Thymus (tissue), 11 donors: ENCODE measurements at regions not wholly inside any gene's neighbourhood (a gene's known extent, or its start where the extent isn't known, plus 50 kb on each side); places are given as distances from the start of the nearest gene placed in this dataset.

Experiments used
- DNase-seq, 9 donors: peaks; one replicate each; pipeline ENCODE4 v3.0.0-alpha.2; 2013; ENCODE audit warnings: low spot score in 9 of 9, low read depth in 6 of 9, missing footprints in 1 of 9
- H3K27ac ChIP-seq, 2 donors: one replicate each; pipeline ENCODE4 v1.5.1; 2013; ENCODE audit warnings: control low read depth in 1 of 2, low read depth in 1 of 2, low read length in 1 of 2, mild to moderate bottlenecking in 1 of 2, moderate library complexity in 1 of 2
- H3K27me3 ChIP-seq, 2 donors: one replicate each; pipeline ENCODE4 v1.5.1; 2013; ENCODE audit warnings: low read length in 1 of 2; ENCODE audit not compliant: control insufficient read depth in 2 of 2, insufficient read depth in 1 of 2
- H3K36me3 ChIP-seq, 2 donors: one replicate each; pipeline ENCODE4 v1.5.1; 2013; ENCODE audit warnings: low read length in 1 of 2, mild to moderate bottlenecking in 1 of 2, moderate library complexity in 1 of 2; ENCODE audit not compliant: control insufficient read depth in 2 of 2, insufficient read depth in 2 of 2
- H3K4me1 ChIP-seq, 2 donors: one replicate each; pipeline ENCODE4 v1.5.1; 2013; ENCODE audit warnings: low read length in 2 of 2; ENCODE audit not compliant: control insufficient read depth in 2 of 2, insufficient read depth in 2 of 2
- H3K4me3 ChIP-seq, 2 donors: one replicate each; pipeline ENCODE4 v1.5.1; 2013; ENCODE audit warnings: low read length in 2 of 2, control low read depth in 1 of 2, mild to moderate bottlenecking in 1 of 2
- H3K9me3 ChIP-seq, 2 donors: one replicate each; pipeline ENCODE4 v1.5.1; 2013; ENCODE audit warnings: low read length in 1 of 2, mild to moderate bottlenecking in 1 of 2; ENCODE audit not compliant: control insufficient read depth in 2 of 2, insufficient read depth in 1 of 2
- WGBS: extraction: QIAGEN DNeasy Blood & Tissue Kit; methylation state at CpG from one replicate; pipeline ENCODE4 v1.1.7; 2013; 5-methylcytosine and 5-hydroxymethylcytosine counted together
- donor health status: healthy.

DNA sequence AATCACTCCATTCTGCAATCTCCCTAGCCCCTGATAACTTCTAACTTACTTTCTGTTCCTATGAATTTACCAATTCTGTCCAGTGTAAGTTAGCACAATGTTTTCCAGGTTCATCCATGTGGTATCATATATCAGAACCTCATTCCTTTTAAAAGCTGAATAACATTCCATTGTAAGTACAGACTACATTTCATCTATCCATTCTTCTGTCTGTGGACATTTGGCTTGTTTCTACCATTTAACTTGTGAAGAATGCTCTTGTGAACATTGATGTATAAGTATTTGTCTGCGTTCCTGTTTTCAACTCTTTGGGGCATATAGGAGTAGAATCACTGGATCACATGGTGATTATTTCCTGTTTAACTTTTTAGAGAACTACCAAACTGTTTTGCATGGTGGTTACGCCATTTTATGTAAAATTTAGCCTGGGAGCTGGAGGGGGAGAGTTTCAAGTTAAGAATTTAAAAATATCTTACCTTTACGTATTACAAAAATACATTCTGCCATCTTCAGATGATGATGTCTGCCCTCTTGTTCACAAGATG is 156.5 kb downstream of the BTBD3 start:
- no peaks in the 10 kb centered on the region for H3K4me1 ChIP-seq
- 90% methylated on average over 3 of the region's 3 CpGs for WGBS
- no peaks in the 10 kb centered on the region for H3K27me3 ChIP-seq
- no peak overlapping the region for H3K27ac ChIP-seq
- no peak for DNase-seq
- H3K36me3 ChIP-seq, result no peaks in the 10 kb centered on the region
- H3K4me3 ChIP-seq, result no peak overlapping the region
- H3K9me3 ChIP-seq, result no peaks in the 10 kb centered on the region

DNA sequence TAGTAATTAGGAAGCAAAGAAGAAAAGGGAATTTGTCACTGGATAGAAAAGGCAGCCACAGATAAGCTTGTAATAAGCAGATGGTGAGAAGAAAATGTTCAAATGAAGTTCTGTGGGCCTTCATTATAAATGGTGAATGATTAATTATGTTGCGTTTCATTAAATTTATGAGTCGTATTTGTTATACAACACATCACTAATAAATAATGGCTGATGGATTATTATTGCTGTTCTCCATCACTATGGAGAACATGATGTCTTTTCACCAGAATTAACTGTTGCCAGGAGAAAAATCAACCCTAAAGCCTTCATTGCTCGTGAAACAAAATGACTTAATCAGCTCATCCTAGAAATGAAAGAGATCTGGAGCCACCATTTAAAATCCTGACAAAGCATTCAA is 158.5 kb downstream of the BTBD3 start:
- no peak overlapping the region for H3K4me3 ChIP-seq
- H3K27ac ChIP-seq, result no peak overlapping the region
- no peaks in the 10 kb centered on the region for H3K27me3 ChIP-seq
- 79% methylated on average over 3 of the region's 3 CpGs for WGBS
- H3K4me1 ChIP-seq, result no peaks in the 10 kb centered on the region
- no peaks in the 10 kb centered on the region for H3K36me3 ChIP-seq
- no peaks in the 10 kb centered on the region for H3K9me3 ChIP-seq
- no peak for DNase-seq

DNA sequence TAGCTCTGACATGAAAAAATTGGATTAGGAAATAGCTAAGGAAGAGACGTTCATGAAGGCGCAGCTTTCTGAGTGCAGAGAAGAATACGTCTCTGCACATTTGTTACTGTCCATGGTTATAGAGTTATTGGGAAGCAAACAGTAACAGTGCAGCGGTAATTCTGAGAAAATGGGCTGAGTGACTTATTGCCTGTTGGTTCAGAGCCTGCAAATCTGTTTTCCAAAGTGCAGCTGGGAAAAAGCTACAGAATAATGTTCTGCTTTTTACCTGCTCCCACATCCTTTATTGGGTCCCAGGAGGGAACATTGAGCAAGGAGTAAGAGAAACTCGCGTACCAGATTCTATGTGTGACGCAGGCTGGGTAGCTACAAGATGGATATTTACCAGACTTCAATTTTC is 160.2 kb downstream of the BTBD3 start:
- Histone ChIP-seq H3K27me3 (no peaks in the 10 kb centered on the region), H3K9me3 (no peaks in the 10 kb centered on the region), H3K36me3 (no peaks in the 10 kb centered on the region), H3K4me3 (no peak overlapping the region), H3K27ac (no peak overlapping the region), H3K4me1 (no peaks in the 10 kb centered on the region)
- WGBS, result 97% methylated on average over 7 of the region's 7 CpGs
- DNase-seq, result no peak

DNA sequence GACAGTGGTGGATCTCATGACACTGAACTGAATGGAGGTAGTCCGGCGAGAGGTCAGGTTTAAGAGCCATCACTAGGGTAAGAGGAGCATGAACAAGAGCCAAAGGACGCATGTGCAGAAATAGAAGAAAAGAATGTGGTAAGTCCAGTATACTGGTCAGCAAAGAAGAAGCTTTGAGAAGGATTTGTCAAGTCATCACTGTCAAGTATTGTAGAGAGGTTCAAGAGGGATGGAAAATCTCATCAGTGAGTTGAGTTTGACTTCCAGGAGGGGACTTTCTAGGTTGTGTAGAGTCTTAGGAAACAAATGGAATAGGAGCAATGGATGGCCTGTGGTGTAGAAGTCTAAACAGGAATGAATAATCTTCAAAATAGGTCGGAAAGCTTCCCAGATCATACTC is 161.8 kb downstream of the BTBD3 start:
- Histone ChIP-seq H3K27ac (no peak overlapping the region), H3K4me3 (no peak overlapping the region), H3K27me3 (no peaks in the 10 kb centered on the region), H3K4me1 (no peaks in the 10 kb centered on the region), H3K9me3 (no peaks in the 10 kb centered on the region), H3K36me3 (no peaks in the 10 kb centered on the region)
- DNase-seq, result no peak
- 95% methylated on average over 4 of the region's 4 CpGs for WGBS

DNA sequence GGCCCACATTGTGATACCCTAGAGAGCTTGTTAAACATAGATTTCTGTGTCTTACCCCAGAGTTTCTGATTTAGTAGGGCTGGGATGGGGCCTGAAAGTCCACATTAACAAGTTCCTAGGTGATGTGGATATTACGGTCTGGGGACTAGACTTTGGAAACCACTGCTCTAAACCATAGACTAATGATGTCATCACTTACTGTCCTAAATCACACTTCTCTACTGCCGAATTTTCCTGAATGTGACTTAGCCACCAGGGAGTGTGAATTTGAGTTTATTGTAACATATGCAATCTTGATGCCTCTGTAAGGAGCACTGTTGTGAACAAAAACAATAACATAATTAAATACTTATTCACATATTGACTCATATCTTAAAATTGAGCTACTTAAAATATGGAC is 165.6 kb downstream of the BTBD3 start:
- DNase-seq, result no peak
- WGBS, result over 99% methylated on average over 2 of the region's 2 CpGs
- Histone ChIP-seq H3K36me3 (no peaks in the 10 kb centered on the region), H3K27ac (no peak overlapping the region), H3K9me3 (no peaks in the 10 kb centered on the region), H3K4me3 (no peak overlapping the region), H3K4me1 (no peaks in the 10 kb centered on the region), H3K27me3 (no peaks in the 10 kb centered on the region)

DNA sequence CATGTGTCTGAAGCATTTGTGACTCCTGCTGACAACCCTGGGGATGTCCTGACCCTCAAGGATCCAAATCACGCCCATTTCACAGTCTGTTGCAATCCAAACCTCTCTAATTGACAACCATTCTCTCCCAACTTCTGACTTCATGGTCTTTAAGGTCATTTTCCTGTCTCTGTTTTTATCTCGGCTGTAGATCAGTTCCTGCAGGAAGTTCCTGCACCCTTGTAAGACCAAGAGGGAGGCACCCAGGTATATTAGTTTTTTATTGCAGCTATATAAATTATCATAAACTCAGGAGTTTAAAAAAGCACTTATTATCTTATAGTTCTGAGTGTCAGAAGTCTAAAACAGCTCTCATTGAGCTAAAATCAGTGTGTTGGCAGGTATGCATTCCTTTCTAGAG is 166.8 kb downstream of the BTBD3 start:
- Histone ChIP-seq H3K27me3 (no peaks in the 10 kb centered on the region), H3K4me3 (no peak overlapping the region), H3K4me1 (no peaks in the 10 kb centered on the region), H3K36me3 (no peaks in the 10 kb centered on the region), H3K27ac (no peak overlapping the region), H3K9me3 (no peaks in the 10 kb centered on the region)
- DNase-seq, result no peak
- 89% methylated on average over 2 of the region's 2 CpGs for WGBS

DNA sequence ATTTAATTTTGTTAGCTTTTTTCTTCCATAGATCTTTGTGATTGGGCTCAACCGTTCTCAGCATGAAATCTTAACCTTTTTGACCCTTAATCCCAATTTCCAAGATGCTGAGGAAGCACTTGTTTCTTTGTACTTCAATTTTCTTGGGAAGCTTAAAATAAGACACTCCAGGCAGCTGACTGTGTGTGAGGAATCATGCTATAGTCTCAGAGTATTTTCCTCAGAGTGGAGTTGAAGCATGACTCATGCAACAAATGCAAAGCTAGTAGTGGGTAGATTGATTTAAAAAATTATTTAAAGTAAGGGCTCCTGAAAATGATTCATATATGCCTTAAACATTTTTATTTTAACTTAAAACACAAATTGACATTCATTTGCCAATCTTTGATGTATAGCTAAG is 168.7 kb downstream of the BTBD3 start:
- DNase-seq, result no peak
- WGBS, result 95% methylated on average over 1 of the region's 1 CpG

DNA sequence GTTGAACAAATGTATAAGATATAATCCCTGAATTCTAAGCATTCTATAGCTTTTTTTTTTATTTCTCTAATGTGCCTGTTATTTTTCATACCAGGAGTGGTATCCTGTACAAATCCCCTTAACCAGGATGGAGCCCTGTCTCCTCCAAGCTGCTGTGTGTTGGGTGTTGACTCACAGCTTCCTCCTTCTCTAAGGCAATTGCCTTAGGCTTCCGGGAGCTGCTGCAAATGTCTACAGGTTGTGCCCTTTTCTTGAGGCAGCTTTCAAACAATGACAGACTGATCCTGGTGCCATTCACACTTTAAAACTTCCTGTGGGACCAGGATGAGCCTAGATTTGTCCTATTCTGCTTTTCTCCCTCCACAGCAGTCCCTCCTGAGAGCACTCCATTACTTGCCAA is 173.2 kb downstream of the BTBD3 start:
- DNase-seq, result no peak
- no peaks in the 10 kb centered on the region for H3K27me3 ChIP-seq
- no peak overlapping the region for H3K4me3 ChIP-seq
- no peaks in the 10 kb centered on the region for H3K9me3 ChIP-seq
- no peaks in the 10 kb centered on the region for H3K36me3 ChIP-seq
- H3K27ac ChIP-seq, result no peak overlapping the region
- H3K4me1 ChIP-seq, result peaks cover 0 to 7% of the 10 kb centered on the region in 2 donors
- 74% methylated on average over 1 of the region's 1 CpG for WGBS

More for the DNA sequence above, 168.7 kb downstream of the BTBD3 start:
- Histone ChIP-seq H3K27ac (no peak overlapping the region), H3K36me3 (no peaks in the 10 kb centered on the region), H3K4me1 (peaks cover 0 to 3% of the 10 kb centered on the region in 2 donors), H3K27me3 (no peaks in the 10 kb centered on the region), H3K4me3 (no peak overlapping the region), H3K9me3 (no peaks in the 10 kb centered on the region)

DNA sequence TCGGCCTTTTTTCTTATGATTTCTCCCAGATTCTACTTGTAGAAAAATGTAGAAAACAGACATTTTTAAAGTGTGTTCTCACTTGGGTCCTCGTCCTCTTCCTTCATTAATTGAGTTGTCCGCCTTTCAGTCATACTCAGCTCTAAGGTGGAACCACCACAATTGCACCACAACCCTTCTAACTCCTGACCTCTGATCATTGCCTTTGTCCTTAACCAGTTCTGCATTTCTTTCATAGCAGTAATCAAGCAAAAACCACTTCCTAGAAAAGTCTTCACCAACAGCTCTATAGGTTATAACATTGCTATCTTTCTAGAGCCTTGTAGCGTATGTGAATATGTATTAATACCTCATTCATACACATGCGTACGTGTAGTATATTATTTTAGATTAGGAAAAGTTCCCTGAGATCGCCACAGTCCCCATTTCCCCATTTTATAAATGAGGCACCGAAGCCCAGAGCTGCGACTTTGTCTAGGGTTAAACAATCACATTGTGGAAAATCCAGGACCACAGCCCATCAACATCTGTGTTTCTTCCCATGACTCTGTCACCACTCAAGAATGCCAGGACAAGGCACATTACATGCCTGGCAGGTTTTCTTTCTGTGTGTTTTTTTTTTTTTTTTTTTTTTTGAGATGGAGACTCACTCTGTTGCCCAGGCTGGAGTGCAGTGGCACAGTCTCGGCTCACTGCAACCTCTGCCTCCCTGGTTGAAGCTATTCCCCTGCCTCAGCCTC is 175.5 kb downstream of the BTBD3 start:
- 92% methylated on average over 10 of the region's 10 CpGs for WGBS
- no peak for DNase-seq
- Histone ChIP-seq H3K27me3 (no peaks in the 10 kb centered on the region), H3K36me3 (no peaks in the 10 kb centered on the region), H3K4me1 (peaks cover 0 to 7% of the 10 kb centered on the region in 2 donors), H3K4me3 (no peak overlapping the region), H3K27ac (no peak overlapping the region), H3K9me3 (no peaks in the 10 kb centered on the region)
